DND-41 (cell line): ENCODE measurements at regions not wholly inside any gene's neighbourhood (a gene's known extent, or its start where the extent isn't known, plus 50 kb on each side); places are given as distances from the start of the nearest gene placed in this dataset.

Source experiments
- ATAC-seq: fragments of 200-7000 bp; cut with Tn5 transposase; 3 replicates; pipeline ENCODE4 v1.9.1; 2021; ENCODE audit warnings: low read depth; ENCODE audit not compliant: insufficient read depth
- DNase-seq: peaks from one replicate; pipeline ENCODE4 v3.0.0-alpha.2; 2020
- H2AFZ ChIP-seq: 2 replicates; pipeline ENCODE4 v1.6.0; 2012; ENCODE audit warnings: low read depth, low read length
- H3K27ac ChIP-seq: 2 replicates; pipeline ENCODE4 v1.5.1; 2012; ENCODE audit warnings: low read length, inconsistent platforms
- H3K27me3 ChIP-seq: fragments of 200-600 bp; sonication (generic); 2 replicates; pipeline ENCODE4 v1.6.0; 2012; ENCODE audit warnings: low read length, mild to moderate bottlenecking, inconsistent platforms; ENCODE audit not compliant: insufficient read depth, poor library complexity
- H3K36me3 ChIP-seq: 2 replicates; pipeline ENCODE4 v1.5.1; 2012; ENCODE audit warnings: low read length, inconsistent platforms; ENCODE audit not compliant: insufficient read depth
- H3K4me1 ChIP-seq: 2 replicates; pipeline ENCODE4 v1.5.1; 2012; ENCODE audit warnings: mild to moderate bottlenecking, low read length; ENCODE audit not compliant: insufficient read depth
- H3K4me2 ChIP-seq: 2 replicates; pipeline ENCODE4 v1.6.0; 2012; ENCODE audit warnings: mild to moderate bottlenecking, moderate library complexity, low read length, inconsistent platforms; ENCODE audit not compliant: insufficient read depth
- H3K4me3 ChIP-seq, 2 experiments: fragments of 200-600 bp in 1 of 2; shearing (Covaris generic) in 1 of 2; 2 replicates each; pipeline ENCODE4 v1.5.1; 2012 to 2016; ENCODE audit warnings: inconsistent platforms in 2 of 2, low read length in 2 of 2, mild to moderate bottlenecking in 2 of 2, low read depth in 1 of 2, moderate library complexity in 1 of 2
- H3K79me2 ChIP-seq: 2 replicates; pipeline ENCODE4 v1.6.0; 2012; ENCODE audit warnings: low read length, inconsistent platforms; ENCODE audit not compliant: insufficient read depth
- H3K9ac ChIP-seq: 2 replicates; pipeline ENCODE4 v1.6.0; 2012; ENCODE audit warnings: low read depth, mild to moderate bottlenecking, inconsistent platforms, low read length, moderate library complexity
- H3K9me3 ChIP-seq: 2 replicates; pipeline ENCODE4 v1.5.1; 2012; ENCODE audit warnings: low read length, moderate library complexity, mild to moderate bottlenecking, inconsistent platforms; ENCODE audit not compliant: insufficient read depth, severe bottlenecking
- H4K20me1 ChIP-seq: 2 replicates; pipeline ENCODE4 v1.6.0; 2012; ENCODE audit warnings: low read length; ENCODE audit not compliant: insufficient read depth
- CTCF ChIP-seq: IDR thresholded peaks from 2 replicates; pipeline ENCODE4 v1.5.1; 2012; ENCODE audit warnings: borderline replicate concordance, low read length, moderate library complexity, mild to moderate bottlenecking; ENCODE audit not compliant: poor library complexity, severe bottlenecking; ENCODE audit errors: extremely low read depth
- EZH2 ChIP-seq: IDR thresholded peaks from 3 replicates; pipeline ENCODE4 v1.6.1; 2012; ENCODE audit warnings: borderline replicate concordance, low read depth, mild to moderate bottlenecking, moderate library complexity, low read length, inconsistent platforms; ENCODE audit not compliant: severe bottlenecking

GRCh38 chr1:84078108-84078841 lies 65.8 kb upstream of the PRKACB start:
- TF ChIP-seq EZH2 (no peak), CTCF (no peak)
- Histone ChIP-seq H2AFZ (peak overlapping the region; percentile 97), H3K4me2 (peak overlapping the region; percentile 85), H3K9ac (peak overlapping the region; percentile 97), H3K36me3 (peaks cover 2% of the 10 kb centered on the region; the same call in 1 of the 2 replicates), H3K79me2 (peaks cover 38% of the 10 kb centered on the region), H3K4me1 (peaks cover 41% of the 10 kb centered on the region), H3K27ac (peak overlapping the region; percentile 87), H4K20me1 (no peaks in the 10 kb centered on the region), H3K27me3 (no peaks in the 10 kb centered on the region), H3K9me3 (no peaks in the 10 kb centered on the region), H3K4me3 (peak overlapping the region; percentile 68 to 85)
- DNase-seq = peak; percentile 44
- ATAC-seq = peak; percentile 48

- no peaks in the 10 kb centered on the region for H3K27me3 ChIP-seq
- peak overlapping the region; percentile 97 for H3K9ac ChIP-seq
- peaks cover 35% of the 10 kb centered on the region for H3K79me2 ChIP-seq
- H3K36me3 ChIP-seq = peaks cover 2% of the 10 kb centered on the region; the same call in 1 of the 2 replicates
- peak overlapping the region; percentile 97 for H2AFZ ChIP-seq
- no peaks in the 10 kb centered on the region for H4K20me1 ChIP-seq
- peak; percentile 89 for DNase-seq
- H3K4me3 ChIP-seq = peak overlapping the region; percentile 68 to 85
- H3K4me2 ChIP-seq = peak overlapping the region; percentile 85
- H3K9me3 ChIP-seq = no peaks in the 10 kb centered on the region
- ATAC-seq = peak; percentile 87
- H3K4me1 ChIP-seq = peaks cover 41% of the 10 kb centered on the region
- peak overlapping the region; percentile 87 for H3K27ac ChIP-seq
- no peak for TF ChIP-seq CTCF
- TF ChIP-seq EZH2 = no peak
These were observed 66.5 kb upstream of the PRKACB start for GRCh38 chr1:84077476-84078107.

GRCh38 chr1:84073266-84073665 lies 70.8 kb upstream of the PRKACB start:
- Histone ChIP-seq H2AFZ (no peak overlapping the region), H3K9ac (no peak overlapping the region), H3K79me2 (peaks cover 5% of the 10 kb centered on the region), H3K4me1 (peaks cover 21% of the 10 kb centered on the region), H3K9me3 (peaks cover 12% of the 10 kb centered on the region), H3K4me2 (no peak overlapping the region), H3K27ac (no peak overlapping the region), H4K20me1 (no peaks in the 10 kb centered on the region), H3K4me3 (no peak overlapping the region), H3K27me3 (no peaks in the 10 kb centered on the region), H3K36me3 (peaks cover 2% of the 10 kb centered on the region; the same call in 1 of the 2 replicates)
- no peak for TF ChIP-seq CTCF
- no peak for ATAC-seq
- no peak for DNase-seq
